ENCODE measurements at regions not wholly inside any gene's neighbourhood (a gene's known extent, or its start where the extent isn't known, plus 50 kb on each side); places are given as distances from the start of the nearest gene placed in this dataset.

DNA sequence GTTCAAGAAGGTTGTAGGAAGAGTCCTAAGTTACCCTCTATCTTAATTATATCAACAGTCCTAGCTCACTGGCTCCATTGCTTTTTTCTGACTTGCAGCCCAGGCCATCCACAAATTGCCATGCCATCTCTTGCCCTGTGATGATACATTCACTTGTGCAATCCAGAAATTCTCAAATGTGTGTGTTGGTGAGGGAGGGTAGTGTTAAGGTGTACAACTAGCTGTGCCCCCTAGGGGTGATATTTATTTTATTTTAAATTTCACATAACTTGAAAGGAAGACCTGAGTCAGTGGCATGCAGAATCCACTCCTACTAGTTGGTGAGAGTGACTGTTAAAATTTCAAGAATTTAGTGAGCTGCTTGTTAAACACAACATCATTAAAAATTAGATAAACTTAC is 156.1 kb upstream of the ANKRD28 start:
- Histone ChIP-seq H2AFZ (no peak overlapping the region), H3K27me3 (ENCODE audit: insufficient read depth) (no peaks in the 10 kb centered on the region), H3K4me2 (no peak overlapping the region), H3F3A (replicated peaks; ENCODE audit: low read depth) (no peaks in the 10 kb centered on the region), H4K20me1 (replicated peaks; ENCODE audit: insufficient read depth) (no peaks in the 10 kb centered on the region), H3K4me1 (ENCODE audit: insufficient read depth) (no peaks in the 10 kb centered on the region), H3K4me3 (no peak overlapping the region), H3K9me2 (ENCODE audit: insufficient read depth) (peaks cover 10% of the 10 kb centered on the region; the same call in 1 of the 2 replicates), H3K36me3 (ENCODE audit: insufficient read depth) (no peaks in the 10 kb centered on the region), H3K79me2 (replicated peaks; ENCODE audit: insufficient read depth) (no peaks in the 10 kb centered on the region), H3K27ac (ENCODE audit: low read depth) (no peak overlapping the region)
- ATAC-seq (no peak), DNase-seq (ENCODE audit: low spot score) (no peak)
- Mint-ChIP-seq H3K9me3 (no peaks in the 10 kb centered on the region), H3K27ac (no peak overlapping the region), H3K36me3 (ENCODE audit: low read depth) (no peaks in the 10 kb centered on the region), H3K27me3 (ENCODE audit: insufficient read depth, low read depth, poor library complexity) (no peaks in the 10 kb centered on the region), H3K4me3 (no peak overlapping the region), H3K4me1 (no peaks in the 10 kb centered on the region; the same call in 2 of the 3 replicates)
- TF ChIP-seq ZNF331 (CRISPR knock-in tag; IDR thresholded peaks at IDR 0.05; ENCODE audit: low read depth) (no peak), JUNB (IDR thresholded peaks at IDR 0.05; ENCODE audit: unreplicated experiment) (no peak), CREB1 (CRISPR knock-in tag; IDR thresholded peaks at IDR 0.05; ENCODE audit: low read depth) (no peak), EZH2phosphoT487 (IDR thresholded peaks at IDR 0.05; ENCODE audit: unreplicated experiment) (no peak), EZH2 (IDR thresholded peaks at IDR 0.05; ENCODE audit: low read depth, unreplicated experiment) (no peak), POLR2AphosphoS5 (IDR thresholded peaks at IDR 0.05; ENCODE audit: low read depth) (no peak), STAT1 (IDR thresholded peaks at IDR 0.05; ENCODE audit: unreplicated experiment) (no peak)
- TF ChIP-seq, protein P1, sequence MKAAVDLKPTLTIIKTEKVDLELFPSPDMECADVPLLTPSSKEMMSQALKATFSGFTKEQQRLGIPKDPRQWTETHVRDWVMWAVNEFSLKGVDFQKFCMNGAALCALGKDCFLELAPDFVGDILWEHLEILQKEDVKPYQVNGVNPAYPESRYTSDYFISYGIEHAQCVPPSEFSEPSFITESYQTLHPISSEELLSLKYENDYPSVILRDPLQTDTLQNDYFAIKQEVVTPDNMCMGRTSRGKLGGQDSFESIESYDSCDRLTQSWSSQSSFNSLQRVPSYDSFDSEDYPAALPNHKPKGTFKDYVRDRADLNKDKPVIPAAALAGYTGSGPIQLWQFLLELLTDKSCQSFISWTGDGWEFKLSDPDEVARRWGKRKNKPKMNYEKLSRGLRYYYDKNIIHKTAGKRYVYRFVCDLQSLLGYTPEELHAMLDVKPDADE (IDR thresholded peaks at IDR 0.05): no peak
- TF ChIP-seq, protein P2, sequence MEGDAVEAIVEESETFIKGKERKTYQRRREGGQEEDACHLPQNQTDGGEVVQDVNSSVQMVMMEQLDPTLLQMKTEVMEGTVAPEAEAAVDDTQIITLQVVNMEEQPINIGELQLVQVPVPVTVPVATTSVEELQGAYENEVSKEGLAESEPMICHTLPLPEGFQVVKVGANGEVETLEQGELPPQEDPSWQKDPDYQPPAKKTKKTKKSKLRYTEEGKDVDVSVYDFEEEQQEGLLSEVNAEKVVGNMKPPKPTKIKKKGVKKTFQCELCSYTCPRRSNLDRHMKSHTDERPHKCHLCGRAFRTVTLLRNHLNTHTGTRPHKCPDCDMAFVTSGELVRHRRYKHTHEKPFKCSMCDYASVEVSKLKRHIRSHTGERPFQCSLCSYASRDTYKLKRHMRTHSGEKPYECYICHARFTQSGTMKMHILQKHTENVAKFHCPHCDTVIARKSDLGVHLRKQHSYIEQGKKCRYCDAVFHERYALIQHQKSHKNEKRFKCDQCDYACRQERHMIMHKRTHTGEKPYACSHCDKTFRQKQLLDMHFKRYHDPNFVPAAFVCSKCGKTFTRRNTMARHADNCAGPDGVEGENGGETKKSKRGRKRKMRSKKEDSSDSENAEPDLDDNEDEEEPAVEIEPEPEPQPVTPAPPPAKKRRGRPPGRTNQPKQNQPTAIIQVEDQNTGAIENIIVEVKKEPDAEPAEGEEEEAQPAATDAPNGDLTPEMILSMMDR (conservative IDR thresholded peaks at IDR 0.05; ENCODE audit: low read depth in 2 of 2): no peak; a peak in 3 of 4 replicates
- TF ChIP-seq, protein P3, sequence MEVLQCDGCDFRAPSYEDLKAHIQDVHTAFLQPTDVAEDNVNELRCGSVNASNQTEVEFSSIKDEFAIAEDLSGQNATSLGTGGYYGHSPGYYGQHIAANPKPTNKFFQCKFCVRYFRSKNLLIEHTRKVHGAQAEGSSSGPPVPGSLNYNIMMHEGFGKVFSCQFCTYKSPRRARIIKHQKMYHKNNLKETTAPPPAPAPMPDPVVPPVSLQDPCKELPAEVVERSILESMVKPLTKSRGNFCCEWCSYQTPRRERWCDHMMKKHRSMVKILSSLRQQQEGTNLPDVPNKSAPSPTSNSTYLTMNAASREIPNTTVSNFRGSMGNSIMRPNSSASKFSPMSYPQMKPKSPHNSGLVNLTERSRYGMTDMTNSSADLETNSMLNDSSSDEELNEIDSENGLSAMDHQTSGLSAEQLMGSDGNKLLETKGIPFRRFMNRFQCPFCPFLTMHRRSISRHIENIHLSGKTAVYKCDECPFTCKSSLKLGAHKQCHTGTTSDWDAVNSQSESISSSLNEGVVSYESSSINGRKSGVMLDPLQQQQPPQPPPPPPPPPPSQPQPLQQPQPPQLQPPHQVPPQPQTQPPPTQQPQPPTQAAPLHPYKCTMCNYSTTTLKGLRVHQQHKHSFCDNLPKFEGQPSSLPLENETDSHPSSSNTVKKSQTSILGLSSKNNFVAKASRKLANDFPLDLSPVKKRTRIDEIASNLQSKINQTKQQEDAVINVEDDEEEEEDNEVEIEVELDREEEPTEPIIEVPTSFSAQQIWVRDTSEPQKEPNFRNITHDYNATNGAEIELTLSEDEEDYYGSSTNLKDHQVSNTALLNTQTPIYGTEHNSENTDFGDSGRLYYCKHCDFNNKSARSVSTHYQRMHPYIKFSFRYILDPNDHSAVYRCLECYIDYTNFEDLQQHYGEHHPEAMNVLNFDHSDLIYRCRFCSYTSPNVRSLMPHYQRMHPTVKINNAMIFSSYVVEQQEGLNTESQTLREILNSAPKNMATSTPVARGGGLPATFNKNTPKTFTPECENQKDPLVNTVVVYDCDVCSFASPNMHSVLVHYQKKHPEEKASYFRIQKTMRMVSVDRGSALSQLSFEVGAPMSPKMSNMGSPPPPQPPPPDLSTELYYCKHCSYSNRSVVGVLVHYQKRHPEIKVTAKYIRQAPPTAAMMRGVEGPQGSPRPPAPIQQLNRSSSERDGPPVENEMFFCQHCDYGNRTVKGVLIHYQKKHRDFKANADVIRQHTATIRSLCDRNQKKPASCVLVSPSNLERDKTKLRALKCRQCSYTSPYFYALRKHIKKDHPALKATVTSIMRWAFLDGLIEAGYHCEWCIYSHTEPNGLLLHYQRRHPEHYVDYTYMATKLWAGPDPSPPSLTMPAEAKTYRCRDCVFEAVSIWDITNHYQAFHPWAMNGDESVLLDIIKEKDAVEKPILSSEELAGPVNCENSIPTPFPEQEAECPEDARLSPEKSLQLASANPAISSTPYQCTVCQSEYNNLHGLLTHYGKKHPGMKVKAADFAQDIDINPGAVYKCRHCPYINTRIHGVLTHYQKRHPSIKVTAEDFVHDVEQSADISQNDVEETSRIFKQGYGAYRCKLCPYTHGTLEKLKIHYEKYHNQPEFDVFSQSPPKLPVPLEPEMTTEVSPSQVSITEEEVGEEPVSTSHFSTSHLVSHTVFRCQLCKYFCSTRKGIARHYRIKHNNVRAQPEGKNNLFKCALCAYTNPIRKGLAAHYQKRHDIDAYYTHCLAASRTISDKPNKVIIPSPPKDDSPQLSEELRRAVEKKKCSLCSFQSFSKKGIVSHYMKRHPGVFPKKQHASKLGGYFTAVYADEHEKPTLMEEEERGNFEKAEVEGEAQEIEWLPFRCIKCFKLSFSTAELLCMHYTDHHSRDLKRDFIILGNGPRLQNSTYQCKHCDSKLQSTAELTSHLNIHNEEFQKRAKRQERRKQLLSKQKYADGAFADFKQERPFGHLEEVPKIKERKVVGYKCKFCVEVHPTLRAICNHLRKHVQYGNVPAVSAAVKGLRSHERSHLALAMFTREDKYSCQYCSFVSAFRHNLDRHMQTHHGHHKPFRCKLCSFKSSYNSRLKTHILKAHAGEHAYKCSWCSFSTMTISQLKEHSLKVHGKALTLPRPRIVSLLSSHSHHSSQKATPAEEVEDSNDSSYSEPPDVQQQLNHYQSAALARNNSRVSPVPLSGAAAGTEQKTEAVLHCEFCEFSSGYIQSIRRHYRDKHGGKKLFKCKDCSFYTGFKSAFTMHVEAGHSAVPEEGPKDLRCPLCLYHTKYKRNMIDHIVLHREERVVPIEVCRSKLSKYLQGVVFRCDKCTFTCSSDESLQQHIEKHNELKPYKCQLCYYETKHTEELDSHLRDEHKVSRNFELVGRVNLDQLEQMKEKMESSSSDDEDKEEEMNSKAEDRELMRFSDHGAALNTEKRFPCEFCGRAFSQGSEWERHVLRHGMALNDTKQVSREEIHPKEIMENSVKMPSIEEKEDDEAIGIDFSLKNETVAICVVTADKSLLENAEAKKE (CRISPR knock-in tag; IDR thresholded peaks at IDR 0.05): no peak
- TF ChIP-seq, protein P4, sequence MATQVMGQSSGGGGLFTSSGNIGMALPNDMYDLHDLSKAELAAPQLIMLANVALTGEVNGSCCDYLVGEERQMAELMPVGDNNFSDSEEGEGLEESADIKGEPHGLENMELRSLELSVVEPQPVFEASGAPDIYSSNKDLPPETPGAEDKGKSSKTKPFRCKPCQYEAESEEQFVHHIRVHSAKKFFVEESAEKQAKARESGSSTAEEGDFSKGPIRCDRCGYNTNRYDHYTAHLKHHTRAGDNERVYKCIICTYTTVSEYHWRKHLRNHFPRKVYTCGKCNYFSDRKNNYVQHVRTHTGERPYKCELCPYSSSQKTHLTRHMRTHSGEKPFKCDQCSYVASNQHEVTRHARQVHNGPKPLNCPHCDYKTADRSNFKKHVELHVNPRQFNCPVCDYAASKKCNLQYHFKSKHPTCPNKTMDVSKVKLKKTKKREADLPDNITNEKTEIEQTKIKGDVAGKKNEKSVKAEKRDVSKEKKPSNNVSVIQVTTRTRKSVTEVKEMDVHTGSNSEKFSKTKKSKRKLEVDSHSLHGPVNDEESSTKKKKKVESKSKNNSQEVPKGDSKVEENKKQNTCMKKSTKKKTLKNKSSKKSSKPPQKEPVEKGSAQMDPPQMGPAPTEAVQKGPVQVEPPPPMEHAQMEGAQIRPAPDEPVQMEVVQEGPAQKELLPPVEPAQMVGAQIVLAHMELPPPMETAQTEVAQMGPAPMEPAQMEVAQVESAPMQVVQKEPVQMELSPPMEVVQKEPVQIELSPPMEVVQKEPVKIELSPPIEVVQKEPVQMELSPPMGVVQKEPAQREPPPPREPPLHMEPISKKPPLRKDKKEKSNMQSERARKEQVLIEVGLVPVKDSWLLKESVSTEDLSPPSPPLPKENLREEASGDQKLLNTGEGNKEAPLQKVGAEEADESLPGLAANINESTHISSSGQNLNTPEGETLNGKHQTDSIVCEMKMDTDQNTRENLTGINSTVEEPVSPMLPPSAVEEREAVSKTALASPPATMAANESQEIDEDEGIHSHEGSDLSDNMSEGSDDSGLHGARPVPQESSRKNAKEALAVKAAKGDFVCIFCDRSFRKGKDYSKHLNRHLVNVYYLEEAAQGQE (IDR thresholded peaks at IDR 0.05; ENCODE audit: unreplicated experiment): no peak
